MM.1S (cell line): ENCODE measurements at regions not wholly inside any gene's neighbourhood (a gene's known extent, or its start where the extent isn't known, plus 50 kb on each side); places are given as distances from the start of the nearest gene placed in this dataset.

Experiments used
- DNase-seq: peaks from one replicate; pipeline ENCODE4 v3.0.0-alpha.2; 2015
- H2AFZ ChIP-seq: fragments of 300-600 bp; sonication (generic); 2 replicates; pipeline ENCODE4 v1.6.0; 2016; ENCODE audit warnings: antibody characterized with exemption, low read length
- H3F3A ChIP-seq: fragments of 300-600 bp; sonication (generic); 2 replicates; pipeline ENCODE4 v1.6.1; 2016; ENCODE audit warnings: mild to moderate bottlenecking, antibody characterized with exemption, low read length, moderate library complexity, mixed read lengths; ENCODE audit not compliant: insufficient read depth
- H3K27ac ChIP-seq: fragments of 300-600 bp; sonication (generic); 2 replicates; pipeline ENCODE4 v1.5.1; 2016; ENCODE audit warnings: mild to moderate bottlenecking, low read length
- H3K27me3 ChIP-seq: fragments of 300-600 bp; sonication (generic); replicated peaks from 2 replicates; pipeline ENCODE4 v1.6.0; 2016; ENCODE audit warnings: low read length; ENCODE audit not compliant: insufficient read depth
- H3K36me3 ChIP-seq: fragments of 300-600 bp; sonication (generic); replicated peaks from 2 replicates; pipeline ENCODE4 v1.6.1; 2016; ENCODE audit warnings: mild to moderate bottlenecking, low read length, mixed read lengths; ENCODE audit not compliant: insufficient read depth
- H3K4me1 ChIP-seq: fragments of 300-600 bp; sonication (generic); 2 replicates; pipeline ENCODE4 v1.6.1; 2016; ENCODE audit warnings: low read length, mixed read lengths
- H3K4me2 ChIP-seq: fragments of 300-600 bp; sonication (generic); 2 replicates; pipeline ENCODE4 v1.6.0; 2016; ENCODE audit warnings: low read depth, low read length
- H3K4me3 ChIP-seq: fragments of 300-600 bp; sonication (generic); 2 replicates; pipeline ENCODE4 v1.5.1; 2016; ENCODE audit warnings: low read length, mixed read lengths
- H3K79me2 ChIP-seq: fragments of 300-600 bp; sonication (generic); 2 replicates; pipeline ENCODE4 v1.6.1; 2016; ENCODE audit warnings: mixed run types, low read length, mixed read lengths
- H3K9ac ChIP-seq: fragments of 300-600 bp; sonication (generic); 2 replicates; pipeline ENCODE4 v1.6.1; 2016; ENCODE audit warnings: low read length, mixed read lengths
- H3K9me2 ChIP-seq: fragments of 300-600 bp; sonication (generic); replicated peaks from 2 replicates; pipeline ENCODE4 v1.6.1; 2016; ENCODE audit warnings: mild to moderate bottlenecking, low read length, mixed read lengths; ENCODE audit not compliant: insufficient read depth
- H3K9me3 ChIP-seq: fragments of 300-600 bp; sonication (generic); replicated peaks from 2 replicates; pipeline ENCODE4 v1.6.1; 2016; ENCODE audit warnings: mild to moderate bottlenecking, low read length, mixed read lengths; ENCODE audit not compliant: insufficient read depth
- H4K20me1 ChIP-seq: fragments of 300-600 bp; sonication (generic); 2 replicates; pipeline ENCODE4 v1.6.1; 2016; ENCODE audit warnings: mild to moderate bottlenecking, low read length, moderate library complexity, mixed read lengths; ENCODE audit not compliant: insufficient read depth
- EZH2 ChIP-seq: fragments of 300-600 bp; sonication (generic); optimal IDR thresholded peaks from 2 replicates; pipeline ENCODE3; 2017; ENCODE audit warnings: low read depth, mild to moderate bottlenecking, antibody characterized with exemption, low read length, mixed read lengths
- EZH2phosphoT487 ChIP-seq: fragments of 300-600 bp; sonication (generic); IDR thresholded peaks from 2 replicates; pipeline ENCODE4 v1.6.1; 2018; ENCODE audit warnings: antibody characterized with exemption, low read length
- TF ChIP-seq, protein P1 (sequence below): fragments of 300-600 bp; sonication (generic); IDR thresholded peaks from 2 replicates; pipeline ENCODE4 v1.5.1; 2016; ENCODE audit warnings: antibody characterized with exemption, low read length, mixed read lengths

DNA sequence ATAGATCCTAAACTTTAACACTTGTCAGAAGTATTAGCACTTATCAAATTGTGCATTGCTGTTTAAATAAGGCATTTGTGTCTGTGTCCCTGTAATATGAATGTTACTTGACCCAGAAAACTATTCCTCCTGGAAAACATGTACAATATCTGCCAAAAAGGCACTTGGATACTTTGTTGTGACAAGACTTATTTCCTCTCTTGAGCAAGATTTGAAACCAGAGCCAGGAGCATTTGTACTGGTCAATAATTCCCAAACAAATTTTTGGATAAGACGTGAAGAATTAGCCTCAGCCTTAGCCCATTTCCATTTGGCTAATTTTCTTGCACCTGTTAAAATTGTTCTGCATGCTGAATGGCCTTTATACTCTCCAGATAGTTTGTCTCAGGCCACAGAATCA lies 176.3 kb upstream of the GK2 start:
- TF ChIP-seq EZH2phosphoT487 (no peak), EZH2 (no peak)
- TF ChIP-seq, protein P1, sequence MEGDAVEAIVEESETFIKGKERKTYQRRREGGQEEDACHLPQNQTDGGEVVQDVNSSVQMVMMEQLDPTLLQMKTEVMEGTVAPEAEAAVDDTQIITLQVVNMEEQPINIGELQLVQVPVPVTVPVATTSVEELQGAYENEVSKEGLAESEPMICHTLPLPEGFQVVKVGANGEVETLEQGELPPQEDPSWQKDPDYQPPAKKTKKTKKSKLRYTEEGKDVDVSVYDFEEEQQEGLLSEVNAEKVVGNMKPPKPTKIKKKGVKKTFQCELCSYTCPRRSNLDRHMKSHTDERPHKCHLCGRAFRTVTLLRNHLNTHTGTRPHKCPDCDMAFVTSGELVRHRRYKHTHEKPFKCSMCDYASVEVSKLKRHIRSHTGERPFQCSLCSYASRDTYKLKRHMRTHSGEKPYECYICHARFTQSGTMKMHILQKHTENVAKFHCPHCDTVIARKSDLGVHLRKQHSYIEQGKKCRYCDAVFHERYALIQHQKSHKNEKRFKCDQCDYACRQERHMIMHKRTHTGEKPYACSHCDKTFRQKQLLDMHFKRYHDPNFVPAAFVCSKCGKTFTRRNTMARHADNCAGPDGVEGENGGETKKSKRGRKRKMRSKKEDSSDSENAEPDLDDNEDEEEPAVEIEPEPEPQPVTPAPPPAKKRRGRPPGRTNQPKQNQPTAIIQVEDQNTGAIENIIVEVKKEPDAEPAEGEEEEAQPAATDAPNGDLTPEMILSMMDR: no peak
- no peak overlapping the region for H3K4me3 ChIP-seq
- H3K27ac ChIP-seq: no peak overlapping the region
- H3K79me2 ChIP-seq: no peaks in the 10 kb centered on the region
- no peak overlapping the region for H3K4me2 ChIP-seq
- H3K36me3 ChIP-seq: no peaks in the 10 kb centered on the region
- H4K20me1 ChIP-seq: no peaks in the 10 kb centered on the region
- H2AFZ ChIP-seq: no peak overlapping the region
- H3F3A ChIP-seq: no peaks in the 10 kb centered on the region
- H3K9ac ChIP-seq: no peak overlapping the region
- H3K9me2 ChIP-seq: no peaks in the 10 kb centered on the region
- H3K4me1 ChIP-seq: no peaks in the 10 kb centered on the region
- no peaks in the 10 kb centered on the region for H3K9me3 ChIP-seq
- DNase-seq: no peak
- no peaks in the 10 kb centered on the region for H3K27me3 ChIP-seq

DNA sequence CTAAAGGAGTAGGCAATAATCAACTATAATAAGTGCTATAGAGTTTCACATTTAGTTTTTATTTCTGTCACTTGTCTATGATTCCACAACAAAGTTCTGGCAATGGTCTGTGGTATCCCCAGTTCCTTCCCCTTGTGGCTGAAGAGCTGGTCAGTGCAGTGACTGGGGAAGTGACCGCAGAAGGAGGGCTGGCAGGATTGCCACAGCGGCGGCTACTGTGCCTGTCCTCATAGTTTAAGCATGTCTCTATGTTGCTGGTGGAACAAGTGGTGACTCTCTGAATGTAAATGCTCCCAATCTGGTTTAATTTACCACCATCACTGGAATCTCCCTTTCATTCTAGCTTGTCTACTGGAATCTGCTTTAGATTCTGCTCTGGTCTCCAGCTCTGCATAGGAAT lies 170.6 kb upstream of the GK2 start:
- Histone ChIP-seq H3K9ac (no peak overlapping the region), H4K20me1 (no peaks in the 10 kb centered on the region), H3K27me3 (no peaks in the 10 kb centered on the region), H3F3A (no peaks in the 10 kb centered on the region), H3K4me1 (no peaks in the 10 kb centered on the region), H2AFZ (no peak overlapping the region), H3K27ac (no peak overlapping the region), H3K4me3 (no peak overlapping the region), H3K36me3 (no peaks in the 10 kb centered on the region), H3K9me2 (no peaks in the 10 kb centered on the region), H3K79me2 (no peaks in the 10 kb centered on the region), H3K4me2 (no peak overlapping the region), H3K9me3 (no peaks in the 10 kb centered on the region)
- no peak for DNase-seq
- TF ChIP-seq, protein P1: no peak
- TF ChIP-seq EZH2 (no peak), EZH2phosphoT487 (no peak)

DNA sequence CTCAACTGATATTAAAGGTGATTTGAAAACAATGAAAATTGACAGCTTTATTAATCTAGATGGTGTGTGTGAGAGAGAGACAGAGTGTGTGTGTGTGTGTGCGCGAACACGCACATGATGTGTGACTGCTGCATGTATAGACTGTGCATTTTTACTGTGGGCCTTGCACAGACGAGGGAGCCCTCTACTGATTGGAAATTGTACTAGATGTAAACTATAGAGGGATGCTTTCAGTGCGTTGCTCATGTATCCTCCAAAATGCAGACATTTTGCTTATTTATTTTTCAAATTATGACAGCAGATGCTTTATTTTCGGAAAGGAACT lies 168.4 kb upstream of the GK2 start:
- Histone ChIP-seq H2AFZ (no peak overlapping the region), H3K4me2 (no peak overlapping the region), H3K9ac (no peak overlapping the region), H3F3A (no peaks in the 10 kb centered on the region), H3K79me2 (no peaks in the 10 kb centered on the region), H4K20me1 (no peaks in the 10 kb centered on the region), H3K27me3 (no peaks in the 10 kb centered on the region), H3K4me1 (no peaks in the 10 kb centered on the region), H3K36me3 (no peaks in the 10 kb centered on the region), H3K27ac (no peak overlapping the region), H3K9me3 (no peaks in the 10 kb centered on the region), H3K4me3 (no peak overlapping the region), H3K9me2 (no peaks in the 10 kb centered on the region)
- TF ChIP-seq, protein P1: peak; percentile 62
- no peak for TF ChIP-seq EZH2phosphoT487
- DNase-seq: peak; percentile 55
